VCaP (cell line): ENCODE measurements at regions not wholly inside any gene's neighbourhood (a gene's known extent, or its start where the extent isn't known, plus 50 kb on each side); places are given as distances from the start of the nearest gene placed in this dataset.

Experiments used
- H3K27ac ChIP-seq: fragments of 450-650 bp; 2 replicates; pipeline ENCODE4 v1.5.1; 2017
- TF ChIP-seq, protein P1 (sequence below): fragments of 450-650 bp; conservative IDR thresholded peaks from 2 replicates; pipeline ENCODE4 v1.5.1; 2017; ENCODE audit warnings: mild to moderate bottlenecking, moderate library complexity

DNA sequence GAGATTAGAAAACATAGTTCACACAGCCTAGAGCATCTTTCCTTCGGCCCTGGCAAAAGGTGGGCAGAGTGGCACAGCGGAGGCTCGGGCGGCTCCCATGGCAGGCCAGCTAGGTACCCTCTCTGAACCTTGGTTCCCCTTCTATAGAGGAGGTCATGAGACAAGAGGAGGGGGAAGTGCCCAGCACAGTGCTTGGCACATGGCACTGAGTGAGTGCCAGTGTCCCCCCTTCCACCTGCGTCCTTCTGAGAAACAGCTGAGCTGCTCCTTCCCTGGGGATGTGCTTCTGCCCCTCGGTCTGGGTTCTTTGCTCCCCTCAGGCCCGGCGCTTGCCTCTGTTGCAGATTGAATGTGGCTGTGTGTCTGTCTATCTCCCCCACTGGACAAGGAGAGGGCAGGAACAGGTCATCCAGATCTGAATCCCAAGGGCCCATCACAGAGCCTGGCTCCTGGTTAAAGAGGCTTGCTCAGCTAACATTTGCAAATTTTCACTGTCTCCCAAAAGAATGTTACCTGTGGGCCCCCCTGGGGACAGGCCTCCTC, 165.6 kb downstream of the USP12 start:
- TF ChIP-seq, protein P1, sequence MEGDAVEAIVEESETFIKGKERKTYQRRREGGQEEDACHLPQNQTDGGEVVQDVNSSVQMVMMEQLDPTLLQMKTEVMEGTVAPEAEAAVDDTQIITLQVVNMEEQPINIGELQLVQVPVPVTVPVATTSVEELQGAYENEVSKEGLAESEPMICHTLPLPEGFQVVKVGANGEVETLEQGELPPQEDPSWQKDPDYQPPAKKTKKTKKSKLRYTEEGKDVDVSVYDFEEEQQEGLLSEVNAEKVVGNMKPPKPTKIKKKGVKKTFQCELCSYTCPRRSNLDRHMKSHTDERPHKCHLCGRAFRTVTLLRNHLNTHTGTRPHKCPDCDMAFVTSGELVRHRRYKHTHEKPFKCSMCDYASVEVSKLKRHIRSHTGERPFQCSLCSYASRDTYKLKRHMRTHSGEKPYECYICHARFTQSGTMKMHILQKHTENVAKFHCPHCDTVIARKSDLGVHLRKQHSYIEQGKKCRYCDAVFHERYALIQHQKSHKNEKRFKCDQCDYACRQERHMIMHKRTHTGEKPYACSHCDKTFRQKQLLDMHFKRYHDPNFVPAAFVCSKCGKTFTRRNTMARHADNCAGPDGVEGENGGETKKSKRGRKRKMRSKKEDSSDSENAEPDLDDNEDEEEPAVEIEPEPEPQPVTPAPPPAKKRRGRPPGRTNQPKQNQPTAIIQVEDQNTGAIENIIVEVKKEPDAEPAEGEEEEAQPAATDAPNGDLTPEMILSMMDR, result no peak
- no peak overlapping the region; the same call in 1 of the 2 replicates for H3K27ac ChIP-seq

DNA sequence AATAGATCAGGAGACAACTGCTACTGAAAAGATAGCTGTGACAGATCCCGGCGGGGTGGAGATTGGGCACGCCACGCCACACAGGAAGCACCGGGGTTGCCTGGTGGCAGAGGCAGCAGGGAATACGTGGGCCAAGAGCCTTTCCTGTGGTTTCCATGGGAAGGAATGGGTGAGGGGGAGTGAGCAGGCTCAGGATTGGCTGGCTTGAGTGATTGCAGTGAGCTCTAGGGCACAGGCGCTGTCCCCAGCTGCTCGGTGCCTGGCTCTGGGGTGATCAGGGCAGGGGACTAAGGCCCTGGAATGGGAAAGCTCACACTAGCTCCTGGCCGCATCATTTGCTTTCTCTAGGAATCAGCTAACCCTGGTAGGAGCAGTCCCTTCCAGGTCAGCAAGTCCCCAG, 166.1 kb downstream of the USP12 start:
- H3K27ac ChIP-seq, result no peak overlapping the region

DNA sequence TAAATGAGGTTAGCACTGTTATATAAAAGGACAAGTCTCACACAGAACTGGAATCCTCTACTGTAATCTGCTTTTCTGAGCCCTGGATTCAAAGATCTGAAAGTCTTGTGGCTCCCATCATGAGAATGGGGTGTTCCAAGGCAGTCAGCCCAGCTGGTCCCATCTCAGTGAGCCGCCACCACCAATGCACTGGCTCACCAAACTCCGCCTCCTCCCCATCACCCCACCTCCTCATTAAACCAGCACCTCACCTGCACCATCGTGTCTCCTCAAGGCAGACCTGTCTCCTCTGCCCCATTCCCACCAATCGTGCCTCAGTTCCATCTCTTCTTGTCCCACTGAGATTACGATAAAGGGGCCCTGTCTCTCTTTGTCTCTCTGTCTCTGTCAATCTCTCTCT, 166.7 kb downstream of the USP12 start:
- TF ChIP-seq, protein P1, result no peak
- no peak overlapping the region for H3K27ac ChIP-seq

More for the DNA sequence above, 166.1 kb downstream of the USP12 start:
- TF ChIP-seq, protein P1, result no peak

DNA sequence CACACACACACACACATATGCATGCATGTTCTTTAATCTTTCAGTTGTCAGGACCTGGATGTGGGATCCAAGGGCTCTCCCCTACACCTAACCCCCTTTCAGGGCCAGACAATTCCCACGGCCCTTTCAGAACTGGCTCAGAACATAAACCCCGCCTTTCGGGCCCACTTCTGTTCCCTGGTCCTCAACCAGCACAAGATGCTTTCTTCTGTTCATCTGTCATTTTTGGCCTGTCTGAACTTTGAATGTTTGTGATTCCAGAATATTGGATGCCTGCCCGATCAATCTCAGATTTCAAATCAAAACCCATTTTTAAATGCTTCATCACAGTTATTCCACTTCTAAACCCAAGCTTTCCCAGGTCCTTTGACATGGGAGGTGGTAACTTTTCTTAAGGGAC, 167.3 kb downstream of the USP12 start:
- TF ChIP-seq, protein P1, result no peak
- H3K27ac ChIP-seq, result no peak overlapping the region

DNA sequence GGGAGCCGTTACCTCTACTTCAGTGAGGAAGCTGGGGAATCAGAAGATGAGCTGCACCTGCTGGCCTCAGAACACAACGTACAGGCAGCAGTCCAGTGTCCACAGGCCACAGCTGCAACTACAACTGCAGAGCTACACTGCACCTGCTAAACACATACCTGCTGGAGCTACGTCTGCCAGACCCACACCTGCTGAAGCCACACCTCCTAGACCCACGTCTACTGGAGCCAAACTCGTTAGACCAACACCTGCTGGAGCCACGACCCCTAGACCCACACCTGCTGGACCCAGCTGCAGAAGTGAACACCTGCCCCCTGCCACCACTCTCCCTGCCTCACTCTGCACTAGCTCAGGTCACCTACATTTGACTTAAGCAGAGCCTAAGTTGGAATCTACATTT, 169.9 kb downstream of the USP12 start:
- no peak overlapping the region for H3K27ac ChIP-seq
- TF ChIP-seq, protein P1, result no peak

DNA sequence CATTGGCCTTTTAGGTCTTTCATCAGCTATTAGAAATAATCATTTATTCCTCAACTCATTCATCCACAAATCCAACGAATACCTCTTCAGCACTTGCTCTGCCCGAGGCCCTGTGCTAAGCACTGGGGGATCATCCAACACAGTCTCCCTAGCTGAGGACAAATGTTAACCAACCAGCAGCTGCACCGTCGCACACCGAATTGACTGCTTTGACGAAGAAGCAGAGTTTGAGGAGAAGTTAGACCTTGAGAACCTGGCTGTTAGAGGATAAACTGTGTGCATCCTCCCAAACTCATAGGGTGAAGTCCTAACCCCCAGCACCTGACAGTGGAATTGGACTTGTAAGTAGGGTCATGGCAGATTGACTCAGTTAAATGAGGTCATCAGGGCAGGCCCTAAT, 170.9 kb downstream of the USP12 start:
- H3K27ac ChIP-seq, result no peak overlapping the region
- TF ChIP-seq, protein P1, result no peak

DNA sequence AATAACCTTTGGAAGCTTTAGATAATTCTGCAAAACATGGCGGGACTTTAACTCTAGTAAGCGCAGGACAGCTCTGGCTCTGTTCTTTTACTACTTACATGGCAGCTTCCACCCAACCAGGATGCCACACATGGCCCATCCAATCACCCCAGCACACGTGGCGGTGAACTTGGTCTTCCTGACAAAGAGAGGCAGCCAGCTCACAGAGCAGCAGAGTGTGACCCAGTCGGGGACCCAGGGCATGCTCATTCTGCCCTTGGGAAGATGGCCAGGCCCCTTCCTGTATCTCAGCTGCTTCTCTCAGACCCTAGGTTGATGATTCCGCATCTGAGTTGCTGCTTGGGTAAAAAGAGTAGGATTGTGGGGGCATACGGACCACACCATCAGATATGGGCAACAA, 172.1 kb downstream of the USP12 start:
- TF ChIP-seq, protein P1, result no peak
- no peak overlapping the region for H3K27ac ChIP-seq

DNA sequence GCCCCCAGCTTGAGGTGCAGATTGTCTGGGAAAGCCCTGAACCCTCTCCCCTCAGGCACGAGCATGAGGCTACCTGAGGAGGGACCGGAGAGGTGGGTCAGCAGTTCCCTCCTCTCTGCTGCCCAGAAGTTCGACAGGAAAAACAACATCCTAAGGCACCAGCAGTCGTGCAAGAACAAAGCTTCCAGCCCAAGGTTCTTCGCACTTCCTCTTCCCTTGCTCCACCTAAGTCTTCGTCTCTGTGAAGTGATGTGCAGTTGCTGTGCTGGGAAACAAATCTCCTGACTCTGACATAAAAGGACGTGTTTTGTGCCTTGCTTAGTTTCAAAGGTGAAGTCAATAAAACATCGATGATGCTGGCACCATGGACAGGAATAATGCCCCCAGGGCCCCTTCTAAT, 173.3 kb downstream of the USP12 start:
- H3K27ac ChIP-seq, result no peak overlapping the region
- TF ChIP-seq, protein P1, result no peak
